Trophoblast cell (in vitro differentiated cells and primary cell): ENCODE measurements at regions not wholly inside any gene's neighbourhood (a gene's known extent, or its start where the extent isn't known, plus 50 kb on each side); places are given as distances from the start of the nearest gene placed in this dataset.

Source experiments
- DNase-seq, 2 donors: peaks; one replicate each; pipeline ENCODE4 v3.0.0-alpha.2; 2016
- H2AFZ ChIP-seq: 2 replicates; pipeline ENCODE4 v1.6.1; 2013; ENCODE audit warnings: low read length, moderate library complexity, mild to moderate bottlenecking; ENCODE audit not compliant: insufficient read depth, poor library complexity
- H2AK5ac ChIP-seq: 2 replicates; pipeline ENCODE4 v1.6.1; 2013; ENCODE audit warnings: mild to moderate bottlenecking, low read length
- H2BK120ac ChIP-seq: 2 replicates; pipeline ENCODE4 v1.6.1; 2013; ENCODE audit warnings: low read length, mild to moderate bottlenecking, moderate library complexity; ENCODE audit not compliant: insufficient read depth, poor library complexity
- H2BK12ac ChIP-seq: 2 replicates; pipeline ENCODE4 v1.6.1; 2013; ENCODE audit warnings: mild to moderate bottlenecking, low read length, moderate library complexity
- H2BK5ac ChIP-seq: 2 replicates; pipeline ENCODE4 v1.6.1; 2013; ENCODE audit warnings: low read length, low read depth, moderate library complexity, mild to moderate bottlenecking; ENCODE audit not compliant: poor library complexity
- H3K14ac ChIP-seq: 2 replicates; pipeline ENCODE4 v1.6.1; 2013; ENCODE audit warnings: mild to moderate bottlenecking, low read length
- H3K18ac ChIP-seq: 2 replicates; pipeline ENCODE4 v1.6.1; 2013; ENCODE audit warnings: mild to moderate bottlenecking, low read length
- H3K23ac ChIP-seq: 2 replicates; pipeline ENCODE4 v1.6.1; 2013; ENCODE audit warnings: low read length
- H3K27ac ChIP-seq: 2 replicates; pipeline ENCODE4 v1.5.1; 2013; ENCODE audit warnings: low read depth, mild to moderate bottlenecking, inconsistent platforms, low read length, moderate library complexity
- H3K27me3 ChIP-seq: 2 replicates; pipeline ENCODE4 v1.6.1; 2013; ENCODE audit warnings: inconsistent platforms, mild to moderate bottlenecking, low read length, moderate library complexity; ENCODE audit not compliant: insufficient read depth
- H3K36me3 ChIP-seq, 2 experiments: 1 replicate in 1 of 2; 2 replicates in 1 of 2; pipeline ENCODE4 v1.6.1; 2013; ENCODE audit warnings: low read length in 2 of 2, mild to moderate bottlenecking in 2 of 2, moderate library complexity in 1 of 2; ENCODE audit not compliant: insufficient read depth in 2 of 2, control insufficient read depth in 1 of 2
- H3K4ac ChIP-seq: 2 replicates; pipeline ENCODE4 v1.6.1; 2013; ENCODE audit warnings: low read depth, mild to moderate bottlenecking, low read length, moderate library complexity
- H3K4me1 ChIP-seq, 2 experiments: 1 replicate in 1 of 2; 2 replicates in 1 of 2; pipeline ENCODE4 v1.6.1; 2013; ENCODE audit warnings: low read length in 2 of 2, mild to moderate bottlenecking in 2 of 2, moderate library complexity in 1 of 2; ENCODE audit not compliant: insufficient read depth in 2 of 2, control insufficient read depth in 1 of 2
- H3K4me2 ChIP-seq: 2 replicates; pipeline ENCODE4 v1.6.1; 2013; ENCODE audit warnings: inconsistent platforms, mild to moderate bottlenecking, low read length, moderate library complexity
- H3K4me3 ChIP-seq: 2 replicates; pipeline ENCODE4 v1.5.1; 2013; ENCODE audit warnings: mild to moderate bottlenecking, low read depth, low read length, inconsistent platforms
- H3K79me1 ChIP-seq: one replicate; pipeline ENCODE4 v1.6.1; 2013; ENCODE audit warnings: low read length
- H3K79me2 ChIP-seq: 2 replicates; pipeline ENCODE4 v1.6.1; 2013; ENCODE audit warnings: low read length, mild to moderate bottlenecking; ENCODE audit not compliant: control insufficient read depth, insufficient read depth, poor library complexity
- H3K9ac ChIP-seq: 2 replicates; pipeline ENCODE4 v1.6.1; 2013; ENCODE audit warnings: mild to moderate bottlenecking, low read length
- H3K9me3 ChIP-seq: 2 replicates; pipeline ENCODE4 v1.6.1; 2013; ENCODE audit warnings: low read depth, mild to moderate bottlenecking, control low read depth, inconsistent platforms, low read length; ENCODE audit not compliant: insufficient read depth
- H4K12ac ChIP-seq: 2 replicates; pipeline ENCODE4 v1.6.1; 2013; ENCODE audit warnings: low read depth, mild to moderate bottlenecking, low read length, moderate library complexity
- H4K8ac ChIP-seq: 2 replicates; pipeline ENCODE4 v1.6.1; 2013; ENCODE audit warnings: low read depth, mild to moderate bottlenecking, low read length, moderate library complexity
- H4K91ac ChIP-seq: one replicate; pipeline ENCODE4 v1.6.1; 2013; ENCODE audit warnings: low read depth, mild to moderate bottlenecking, low read length, moderate library complexity
- WGBS: extraction: QIAGEN DNeasy Blood & Tissue Kit; methylation state at CpG from one replicate; pipeline ENCODE4 v1.1.7; 2013; ENCODE audit warnings: missing lambda C conversion rate; ENCODE audit not compliant: insufficient read length, insufficient coverage; ENCODE audit errors: extremely low coverage; 5-methylcytosine and 5-hydroxymethylcytosine counted together

- H3K23ac ChIP-seq, result no peak overlapping the region
- no peak overlapping the region for H2BK5ac ChIP-seq
- H3K9ac ChIP-seq, result no peak overlapping the region
- H3K18ac ChIP-seq, result no peak overlapping the region
- H3K27ac ChIP-seq, result no peak overlapping the region
- WGBS, result no CpG with 5 or more reads among the region's 11 CpGs
- no peaks in the 10 kb centered on the region for H3K27me3 ChIP-seq
- no peaks in the 10 kb centered on the region for H3K4me1 ChIP-seq
- no peak for DNase-seq
- no peak overlapping the region for H2AFZ ChIP-seq
- no peaks in the 10 kb centered on the region for H3K36me3 ChIP-seq
- H3K79me2 ChIP-seq, result no peaks in the 10 kb centered on the region
- no peak overlapping the region for H3K14ac ChIP-seq
- no peak overlapping the region for H3K4me3 ChIP-seq
- no peak overlapping the region for H2BK12ac ChIP-seq
- H2BK120ac ChIP-seq, result no peak overlapping the region
- H4K8ac ChIP-seq, result no peak overlapping the region
- no peak overlapping the region for H2AK5ac ChIP-seq
- H3K9me3 ChIP-seq, result no peaks in the 10 kb centered on the region
- H3K4me2 ChIP-seq, result no peak overlapping the region
- H3K79me1 ChIP-seq, result no peaks in the 10 kb centered on the region
- no peak overlapping the region for H4K91ac ChIP-seq
- H3K4ac ChIP-seq, result no peak overlapping the region
- no peak overlapping the region for H4K12ac ChIP-seq
Observed at GRCh38 chr1:10860682-10861081, 64.2 kb upstream of the CASZ1 start.

GRCh38 chr1:10861822-10862221 is 65.4 kb upstream of the CASZ1 start:
- Histone ChIP-seq H3K9ac (no peak overlapping the region), H3K4me3 (no peak overlapping the region), H3K27ac (no peak overlapping the region), H2AFZ (no peak overlapping the region), H3K79me2 (no peaks in the 10 kb centered on the region), H4K8ac (no peak overlapping the region), H2BK5ac (no peak overlapping the region), H3K27me3 (peaks cover 4% of the 10 kb centered on the region), H3K18ac (no peak overlapping the region), H3K36me3 (no peaks in the 10 kb centered on the region), H3K23ac (no peak overlapping the region), H4K91ac (no peak overlapping the region), H3K4me2 (no peak overlapping the region), H3K4ac (no peak overlapping the region), H3K9me3 (no peaks in the 10 kb centered on the region), H2AK5ac (no peak overlapping the region), H3K79me1 (no peaks in the 10 kb centered on the region), H3K14ac (no peak overlapping the region), H4K12ac (no peak overlapping the region), H3K4me1 (peaks cover 0 to 2% of the 10 kb centered on the region in 2 experiments), H2BK12ac (no peak overlapping the region), H2BK120ac (no peak overlapping the region)
- WGBS, result no CpG with 5 or more reads among the region's 5 CpGs
- DNase-seq, result no peak

GRCh38 chr1:10862743-10863335 is 66.4 kb upstream of the CASZ1 start:
- Histone ChIP-seq H3K18ac (no peak overlapping the region), H3K4me3 (no peak overlapping the region), H2AK5ac (no peak overlapping the region), H3K4ac (no peak overlapping the region), H3K9ac (no peak overlapping the region), H3K14ac (no peak overlapping the region), H2BK120ac (no peak overlapping the region), H2BK12ac (no peak overlapping the region), H4K91ac (no peak overlapping the region), H4K12ac (no peak overlapping the region), H3K27ac (no peak overlapping the region), H3K4me1 (peaks cover 2 to 5% of the 10 kb centered on the region in 2 experiments), H2BK5ac (no peak overlapping the region), H3K23ac (no peak overlapping the region), H4K8ac (no peak overlapping the region), H3K79me1 (no peaks in the 10 kb centered on the region), H3K27me3 (peaks cover 4% of the 10 kb centered on the region), H3K9me3 (no peaks in the 10 kb centered on the region), H3K4me2 (no peak overlapping the region), H2AFZ (no peak overlapping the region), H3K79me2 (no peaks in the 10 kb centered on the region), H3K36me3 (no peaks in the 10 kb centered on the region)
- no peak for DNase-seq
- WGBS, result no CpG with 5 or more reads among the region's 18 CpGs

GRCh38 chr1:10863886-10864285 is 67.4 kb upstream of the CASZ1 start:
- Histone ChIP-seq H4K8ac (no peak overlapping the region), H3K14ac (no peak overlapping the region), H2AK5ac (no peak overlapping the region), H3K27me3 (peaks cover 4% of the 10 kb centered on the region), H3K18ac (no peak overlapping the region), H2BK120ac (no peak overlapping the region), H2BK5ac (no peak overlapping the region), H2BK12ac (no peak overlapping the region), H3K23ac (no peak overlapping the region), H4K91ac (no peak overlapping the region), H3K27ac (no peak overlapping the region), H3K4me3 (no peak overlapping the region), H3K4ac (no peak overlapping the region), H3K4me1 (peaks cover 2 to 5% of the 10 kb centered on the region in 2 experiments), H3K36me3 (no peaks in the 10 kb centered on the region), H4K12ac (no peak overlapping the region), H3K9ac (no peak overlapping the region), H3K4me2 (no peak overlapping the region), H3K79me2 (no peaks in the 10 kb centered on the region), H3K9me3 (no peaks in the 10 kb centered on the region), H3K79me1 (no peaks in the 10 kb centered on the region), H2AFZ (no peak overlapping the region)
- WGBS, result no CpG with 5 or more reads among the region's 12 CpGs
- no peak for DNase-seq
